H9 (cell line): ENCODE measurements at regions not wholly inside any gene's neighbourhood (a gene's known extent, or its start where the extent isn't known, plus 50 kb on each side); places are given as distances from the start of the nearest gene placed in this dataset.
"Not testable (repeated sequence)": the region's sequence is repeated elsewhere in the genome, so short reads cannot be mapped to it uniquely, and the experiment has no call there.

ENCODE experiments used
- DNase-seq: peaks from one replicate; pipeline ENCODE4 v3.0.0-alpha.2; 2017
- H2AFZ ChIP-seq: one replicate; pipeline ENCODE4 v1.6.1; 2013; ENCODE audit warnings: mild to moderate bottlenecking, low read length, control low read depth, moderate library complexity
- H2AK5ac ChIP-seq: 2 replicates; pipeline ENCODE4 v1.6.1; 2013; ENCODE audit warnings: low read length, control low read depth, mixed read lengths; ENCODE audit not compliant: insufficient read length
- H2BK120ac ChIP-seq: one replicate; pipeline ENCODE4 v1.6.1; 2013; ENCODE audit warnings: low read depth, mild to moderate bottlenecking, low read length, control low read depth, inconsistent platforms; ENCODE audit not compliant: poor library complexity, severe bottlenecking
- H2BK12ac ChIP-seq: 2 replicates; pipeline ENCODE4 v1.6.1; 2013; ENCODE audit warnings: low read length, control low read depth, mixed read lengths, low read depth; ENCODE audit not compliant: insufficient read length
- H2BK15ac ChIP-seq: 2 replicates; pipeline ENCODE4 v1.6.1; 2013; ENCODE audit warnings: low read depth, low read length, control low read depth
- H2BK20ac ChIP-seq: one replicate; pipeline ENCODE4 v1.6.1; 2013; ENCODE audit warnings: low read depth, mild to moderate bottlenecking, low read length, control low read depth, inconsistent platforms; ENCODE audit not compliant: poor library complexity, severe bottlenecking
- H2BK5ac ChIP-seq: 2 replicates; pipeline ENCODE4 v1.6.1; 2013; ENCODE audit warnings: low read length, control low read depth, mixed read lengths; ENCODE audit not compliant: insufficient read length
- H3K14ac ChIP-seq: 2 replicates; pipeline ENCODE4 v1.6.1; 2013; ENCODE audit warnings: low read length, control low read depth; ENCODE audit not compliant: insufficient read depth
- H3K18ac ChIP-seq: 2 replicates; pipeline ENCODE4 v1.6.1; 2013; ENCODE audit warnings: low read depth, mild to moderate bottlenecking, mixed read lengths, low read length, control low read depth; ENCODE audit not compliant: insufficient read length
- H3K23ac ChIP-seq: 2 replicates; pipeline ENCODE4 v1.6.1; 2013; ENCODE audit warnings: low read length, control low read depth, mixed read lengths, low read depth; ENCODE audit not compliant: insufficient read length
- H3K23me2 ChIP-seq: 2 replicates; pipeline ENCODE4 v1.6.1; 2013; ENCODE audit warnings: low read depth, mild to moderate bottlenecking, mixed read lengths, low read length, control low read depth; ENCODE audit not compliant: insufficient read length, poor library complexity, severe bottlenecking
- H3K27ac ChIP-seq: 2 replicates; pipeline ENCODE4 v1.5.1; 2013; ENCODE audit warnings: low read length, control low read depth, mixed read lengths, low read depth; ENCODE audit not compliant: insufficient read length
- H3K27me3 ChIP-seq: 2 replicates; pipeline ENCODE4 v1.6.1; 2013; ENCODE audit warnings: low read length, control low read depth, inconsistent platforms; ENCODE audit not compliant: insufficient read depth
- H3K4ac ChIP-seq: 2 replicates; pipeline ENCODE4 v1.6.1; 2013; ENCODE audit warnings: low read depth, mild to moderate bottlenecking, control low read depth, inconsistent platforms, low read length, moderate library complexity
- H3K4me1 ChIP-seq: 2 replicates; pipeline ENCODE4 v1.6.1; 2013; ENCODE audit warnings: low read length, control low read depth, inconsistent platforms; ENCODE audit not compliant: insufficient read depth
- H3K4me2 ChIP-seq: 2 replicates; pipeline ENCODE4 v1.6.1; 2013; ENCODE audit warnings: low read length, control low read depth, mixed read lengths; ENCODE audit not compliant: insufficient read length, insufficient read depth
- H3K56ac ChIP-seq: 2 replicates; pipeline ENCODE4 v1.6.1; 2013; ENCODE audit warnings: low read depth, mild to moderate bottlenecking, mixed read lengths, low read length, control low read depth; ENCODE audit not compliant: insufficient read length
- H3K79me1 ChIP-seq: 2 replicates; pipeline ENCODE4 v1.6.1; 2013; ENCODE audit warnings: low read depth, mild to moderate bottlenecking, moderate library complexity, low read length, control low read depth, inconsistent platforms; ENCODE audit not compliant: insufficient read depth, poor library complexity, severe bottlenecking
- H3K79me2 ChIP-seq: 2 replicates; pipeline ENCODE4 v1.6.1; 2013; ENCODE audit warnings: low read length, control low read depth, inconsistent platforms; ENCODE audit not compliant: insufficient read depth
- H3K9ac ChIP-seq: 2 replicates; pipeline ENCODE4 v1.6.1; 2013; ENCODE audit warnings: low read length, control low read depth, mixed read lengths; ENCODE audit not compliant: insufficient read length; ENCODE audit errors: extremely low read depth
- H3K9me3 ChIP-seq: one replicate; pipeline ENCODE4 v1.6.1; 2013; ENCODE audit warnings: low read depth, low read length, inconsistent platforms; ENCODE audit not compliant: control insufficient read depth
- H3T11ph ChIP-seq: one replicate; pipeline ENCODE4 v1.6.1; 2013; ENCODE audit warnings: mild to moderate bottlenecking, low read length, control low read depth, inconsistent platforms
- H4K20me1 ChIP-seq: one replicate; pipeline ENCODE4 v1.6.1; 2013; ENCODE audit not compliant: control insufficient read depth, insufficient read length, insufficient read depth
- H4K5ac ChIP-seq: 2 replicates; pipeline ENCODE4 v1.6.1; 2013; ENCODE audit warnings: low read depth, mild to moderate bottlenecking, mixed read lengths, low read length, control low read depth; ENCODE audit not compliant: insufficient read length
- H4K8ac ChIP-seq: replicated peaks from 2 replicates; pipeline ENCODE4 v1.6.1; 2013; ENCODE audit warnings: low read length, control low read depth, mixed read lengths, low read depth; ENCODE audit not compliant: insufficient read length
- H4K91ac ChIP-seq: 2 replicates; pipeline ENCODE4 v1.6.1; 2013; ENCODE audit warnings: low read depth, mild to moderate bottlenecking, moderate library complexity, mixed read lengths, low read length, control low read depth; ENCODE audit not compliant: insufficient read length
- H3K27ac Mint-ChIP-seq, 3 experiments: 2 replicates in 2 of 3; 3 replicates in 1 of 3; pipeline ENCODE4 v1.8.0; 2020 to 2021; ENCODE audit warnings: mixed read lengths in 3 of 3, mild to moderate bottlenecking in 1 of 3, moderate library complexity in 1 of 3
- H3K27me3 Mint-ChIP-seq: 2 replicates; pipeline ENCODE4 v1.8.0; 2021; ENCODE audit warnings: low read depth, mild to moderate bottlenecking, moderate library complexity, mixed read lengths
- H3K36me3 Mint-ChIP-seq, 3 experiments: 2 replicates in 2 of 3; 3 replicates in 1 of 3; pipeline ENCODE4 v1.8.0; 2020 to 2021; ENCODE audit warnings: low read depth in 3 of 3, mixed read lengths in 3 of 3; ENCODE audit not compliant: insufficient read depth in 1 of 3
- H3K4me1 Mint-ChIP-seq, 2 experiments: 2 replicates each; pipeline ENCODE4 v1.8.0; 2020; ENCODE audit warnings: mixed read lengths in 2 of 2
- H3K4me3 Mint-ChIP-seq, 2 experiments: 2 replicates in 1 of 2; 3 replicates in 1 of 2; pipeline ENCODE4 v1.8.0; 2020 to 2021; ENCODE audit warnings: mild to moderate bottlenecking in 2 of 2, mixed read lengths in 2 of 2, moderate library complexity in 1 of 2
- H3K9me3 Mint-ChIP-seq, 2 experiments: 2 replicates in 1 of 2; 3 replicates in 1 of 2; pipeline ENCODE4 v1.8.0; 2020; ENCODE audit warnings: mild to moderate bottlenecking in 2 of 2, mixed read lengths in 2 of 2, moderate library complexity in 1 of 2
- CTCF ChIP-seq: fragments of 200-600 bp; sonication (generic); conservative IDR thresholded peaks from 3 replicates; pipeline ENCODE4 v1.8.0; 2021; ENCODE audit warnings: antibody characterized with exemption, mild to moderate bottlenecking
- WGBS: extraction: QIAGEN DNeasy Blood & Tissue Kit; methylation state at CpG from one replicate; pipeline ENCODE4 v1.1.7; 2013; ENCODE audit warnings: missing lambda C conversion rate, low lambda C conversion rate, mixed read lengths; ENCODE audit not compliant: insufficient read length; ENCODE audit errors: extremely low coverage; 5-methylcytosine and 5-hydroxymethylcytosine counted together

DNA sequence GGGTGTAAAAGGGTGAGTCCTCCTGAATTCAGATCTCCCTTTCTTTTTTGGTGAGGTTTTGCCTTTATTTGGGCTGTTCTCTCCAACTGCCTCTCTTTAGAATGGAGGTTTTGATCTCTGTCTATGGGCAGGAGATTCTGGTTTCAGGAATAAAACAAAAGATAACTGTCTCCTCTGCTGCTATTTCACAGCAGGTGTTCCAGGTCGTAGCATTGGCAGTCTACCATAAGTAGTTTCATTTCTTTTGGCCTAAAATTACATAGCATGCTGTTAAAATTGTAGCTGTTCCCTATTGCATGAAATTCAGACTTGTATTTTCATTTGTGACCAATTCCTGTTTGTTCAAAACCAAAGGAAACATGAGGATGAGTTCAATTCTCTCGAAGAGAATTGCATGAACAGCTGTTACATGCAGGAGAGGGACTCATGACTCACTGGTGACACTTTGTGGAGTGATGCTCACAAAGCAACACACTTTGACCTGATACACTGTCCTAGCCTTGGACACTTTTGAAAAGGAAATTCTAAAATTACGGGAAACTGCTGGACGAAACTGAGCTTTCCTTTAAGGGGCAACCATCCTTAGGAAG is 76.8 kb upstream of the SIRPG start:
- H3K4ac ChIP-seq, result no peak overlapping the region
- H2AFZ ChIP-seq, result no peak overlapping the region
- H3K27ac ChIP-seq, result no peak overlapping the region
- peaks cover 4% of the 10 kb centered on the region; the same call in 1 of the 2 replicates for H3K4me1 ChIP-seq
- no peak overlapping the region for H3T11ph ChIP-seq
- H4K91ac ChIP-seq, result no peak overlapping the region
- no peak overlapping the region for H2BK12ac ChIP-seq
- H3K18ac ChIP-seq, result no peak overlapping the region
- Mint-ChIP-seq H3K9me3 (peaks cover 0 to 2% of the 10 kb centered on the region in 2 experiments; a peak in 2 of 5 replicates), H3K4me3 (no peak overlapping the region), H3K4me1 (peaks cover 10 to 20% of the 10 kb centered on the region in 2 experiments), H3K36me3 (peaks cover 0 to 2% (median 0%) of the 10 kb centered on the region in 3 experiments; a peak in 2 of 7 replicates), H3K27ac (no peak overlapping the region), H3K27me3 (peaks cover 26% of the 10 kb centered on the region)
- no peak overlapping the region for H2BK120ac ChIP-seq
- H3K9me3 ChIP-seq, result no peaks in the 10 kb centered on the region
- no peak overlapping the region for H2BK15ac ChIP-seq
- H3K9ac ChIP-seq, result no peak overlapping the region
- DNase-seq, result no peak
- no peak overlapping the region for H3K56ac ChIP-seq
- H3K79me1 ChIP-seq, result no peaks in the 10 kb centered on the region
- no peak overlapping the region for H3K4me2 ChIP-seq
- no peak overlapping the region for H3K14ac ChIP-seq
- no peaks in the 10 kb centered on the region for H3K79me2 ChIP-seq
- H2AK5ac ChIP-seq, result no peak overlapping the region
- H2BK20ac ChIP-seq, result no peak overlapping the region
- no peaks in the 10 kb centered on the region for H3K27me3 ChIP-seq
- no peak; the same call in 2 of the 3 replicates for TF ChIP-seq CTCF
- H4K8ac ChIP-seq, result no peak overlapping the region
- H4K5ac ChIP-seq, result no peak overlapping the region
- H3K23ac ChIP-seq, result no peak overlapping the region
- no peaks in the 10 kb centered on the region for H3K23me2 ChIP-seq
- no peak overlapping the region for H2BK5ac ChIP-seq
- no CpG with 5 or more reads among the region's 4 CpGs for WGBS
- H4K20me1 ChIP-seq, result no peaks in the 10 kb centered on the region

DNA sequence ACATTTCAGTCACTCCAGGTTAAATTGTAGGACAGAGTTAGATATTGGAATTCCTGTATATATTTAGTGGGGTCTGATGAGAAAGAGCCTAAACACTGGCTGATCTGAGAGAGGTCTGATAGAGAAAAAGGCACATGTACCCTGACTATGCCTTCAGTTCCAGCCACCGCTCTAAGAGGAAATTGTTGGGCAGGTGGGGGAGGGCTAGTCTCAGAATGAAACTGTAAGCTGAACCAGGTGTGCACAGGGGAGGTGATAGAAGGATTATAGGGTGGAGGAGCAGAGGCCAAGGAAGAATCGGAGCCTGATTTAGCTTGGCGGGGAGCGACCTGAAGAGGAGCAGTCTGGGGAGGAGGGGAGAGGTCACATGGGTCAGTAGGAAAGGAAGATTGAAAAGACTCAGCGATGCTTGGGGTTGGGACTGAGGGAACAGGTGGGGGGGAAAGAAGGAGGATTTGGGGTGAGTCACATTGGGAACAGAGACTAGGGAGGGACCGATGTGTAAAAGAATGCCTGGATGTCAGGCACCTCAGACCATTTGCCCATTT is 74.3 kb upstream of the SIRPG start:
- peaks cover 26% of the 10 kb centered on the region for H3K27me3 Mint-ChIP-seq
- WGBS, result no CpG with 5 or more reads among the region's 6 CpGs
- not testable (repeated sequence) for H2AK5ac ChIP-seq

More for the DNA sequence above, 74.3 kb upstream of the SIRPG start:
- not testable (repeated sequence) for H3K27ac ChIP-seq, H3K56ac ChIP-seq, H3K18ac ChIP-seq, H3K4ac ChIP-seq, H3T11ph ChIP-seq, H4K5ac ChIP-seq, H3K4me3 Mint-ChIP-seq, H2BK5ac ChIP-seq, H2AFZ ChIP-seq, DNase-seq, H3K9me3 Mint-ChIP-seq, H3K36me3 Mint-ChIP-seq, H3K23ac ChIP-seq, H3K27ac Mint-ChIP-seq, H4K91ac ChIP-seq, H3K23me2 ChIP-seq, H2BK15ac ChIP-seq, H2BK120ac ChIP-seq, H3K9me3 ChIP-seq, H4K20me1 ChIP-seq, H3K27me3 ChIP-seq, H3K4me1 ChIP-seq, H3K79me2 ChIP-seq, H4K8ac ChIP-seq, H3K79me1 ChIP-seq, H2BK12ac ChIP-seq, H3K9ac ChIP-seq, H2BK20ac ChIP-seq, H3K4me2 ChIP-seq, H3K14ac ChIP-seq
- H3K4me1 Mint-ChIP-seq, result peaks cover 7 to 15% of the 10 kb centered on the region in 2 experiments
